Stomach smooth muscle (tissue), 2 donors: ENCODE measurements at regions not wholly inside any gene's neighbourhood (a gene's known extent, or its start where the extent isn't known, plus 50 kb on each side); places are given as distances from the start of the nearest gene placed in this dataset.

ENCODE experiments used
- H3K27ac ChIP-seq: one replicate; pipeline ENCODE4 v1.7.0; 2013; ENCODE audit warnings: mild to moderate bottlenecking, low read length, inconsistent platforms
- H3K27me3 ChIP-seq, 2 donors: one replicate each; pipeline ENCODE4 v1.7.0; 2013; ENCODE audit warnings: low read length in 2 of 2; ENCODE audit not compliant: insufficient read depth in 2 of 2, control insufficient read depth in 1 of 2
- H3K36me3 ChIP-seq, 2 donors: one replicate each; pipeline ENCODE4 v1.7.0; 2013; ENCODE audit warnings: low read length in 2 of 2; ENCODE audit not compliant: control insufficient read depth in 2 of 2, insufficient read depth in 2 of 2
- H3K4me1 ChIP-seq: one replicate; pipeline ENCODE4 v1.7.0; 2013; ENCODE audit warnings: low read length; ENCODE audit not compliant: control insufficient read depth, insufficient read depth
- H3K4me3 ChIP-seq, 2 donors: one replicate each; pipeline ENCODE4 v1.7.0; 2013; ENCODE audit warnings: low read length in 2 of 2
- H3K9ac ChIP-seq, 2 donors: one replicate each; pipeline ENCODE4 v1.7.0; 2013; ENCODE audit warnings: low read length in 2 of 2, mild to moderate bottlenecking in 1 of 2
- H3K9me3 ChIP-seq, 2 donors: one replicate each; pipeline ENCODE4 v1.7.0; 2013; ENCODE audit warnings: low read length in 2 of 2; ENCODE audit not compliant: control insufficient read depth in 2 of 2
- donor health status: healthy.
- donor health status: Pancreatic carcinoma.

DNA sequence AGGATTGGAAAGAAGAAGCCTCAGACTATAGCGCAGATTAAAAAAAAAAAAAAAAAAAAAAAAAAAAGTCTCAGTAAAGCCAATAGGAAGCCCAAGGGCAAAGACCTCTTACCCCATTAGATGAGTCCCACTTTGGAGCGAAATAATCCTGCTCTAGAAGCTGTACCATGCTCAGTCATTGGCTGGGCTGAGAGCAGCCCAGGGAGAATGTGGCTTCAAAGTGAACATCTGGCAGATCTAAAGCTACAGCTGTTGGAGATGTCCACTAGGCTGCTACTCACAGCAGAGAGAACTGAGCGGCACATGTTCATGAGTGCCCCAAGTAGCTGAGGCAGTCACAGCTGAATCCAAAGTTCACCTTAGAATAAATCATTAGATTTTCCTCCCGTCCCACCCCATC lies 560.9 kb downstream of the MED13L start:
- H3K4me3 ChIP-seq: no peak overlapping the region
- no peak overlapping the region for H3K27ac ChIP-seq
- no peaks in the 10 kb centered on the region for H3K27me3 ChIP-seq
- no peaks in the 10 kb centered on the region for H3K4me1 ChIP-seq
- no peaks in the 10 kb centered on the region for H3K9me3 ChIP-seq
- H3K36me3 ChIP-seq: no peaks in the 10 kb centered on the region
- H3K9ac ChIP-seq: no peak overlapping the region

DNA sequence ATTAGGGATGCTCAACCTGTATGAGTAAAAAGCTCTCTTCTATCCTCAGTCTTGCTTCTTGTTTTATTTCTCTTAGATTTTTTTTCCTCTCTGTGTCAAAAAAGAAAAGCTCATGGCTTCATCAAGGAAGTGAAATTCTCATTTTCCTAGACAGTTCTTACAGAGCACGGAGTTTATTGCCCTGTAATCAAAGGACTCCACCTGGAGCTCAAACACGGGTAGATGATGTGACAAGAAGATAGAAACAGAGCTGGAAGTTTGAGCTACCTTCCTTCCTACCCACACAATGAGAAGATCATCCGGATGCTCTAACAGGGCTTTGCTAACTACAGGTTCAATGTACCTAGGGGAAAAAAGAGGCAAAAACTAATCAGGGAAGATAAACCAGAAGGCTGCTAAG lies 564.8 kb downstream of the MED13L start:
- no peak overlapping the region for H3K27ac ChIP-seq
- H3K9ac ChIP-seq: no peak overlapping the region
- H3K27me3 ChIP-seq: no peaks in the 10 kb centered on the region
- no peaks in the 10 kb centered on the region for H3K36me3 ChIP-seq
- peaks cover 6% of the 10 kb centered on the region for H3K4me1 ChIP-seq
- no peak overlapping the region for H3K4me3 ChIP-seq
- no peaks in the 10 kb centered on the region for H3K9me3 ChIP-seq

GRCh38 chr12:115710104-115710564 lies 567.4 kb downstream of the MED13L start:
- H3K36me3 ChIP-seq: no peaks in the 10 kb centered on the region
- peaks cover 6% of the 10 kb centered on the region for H3K4me1 ChIP-seq
- no peak overlapping the region for H3K27ac ChIP-seq
- H3K9ac ChIP-seq: no peak overlapping the region
- no peaks in the 10 kb centered on the region for H3K9me3 ChIP-seq
- no peaks in the 10 kb centered on the region for H3K27me3 ChIP-seq
- no peak overlapping the region for H3K4me3 ChIP-seq

DNA sequence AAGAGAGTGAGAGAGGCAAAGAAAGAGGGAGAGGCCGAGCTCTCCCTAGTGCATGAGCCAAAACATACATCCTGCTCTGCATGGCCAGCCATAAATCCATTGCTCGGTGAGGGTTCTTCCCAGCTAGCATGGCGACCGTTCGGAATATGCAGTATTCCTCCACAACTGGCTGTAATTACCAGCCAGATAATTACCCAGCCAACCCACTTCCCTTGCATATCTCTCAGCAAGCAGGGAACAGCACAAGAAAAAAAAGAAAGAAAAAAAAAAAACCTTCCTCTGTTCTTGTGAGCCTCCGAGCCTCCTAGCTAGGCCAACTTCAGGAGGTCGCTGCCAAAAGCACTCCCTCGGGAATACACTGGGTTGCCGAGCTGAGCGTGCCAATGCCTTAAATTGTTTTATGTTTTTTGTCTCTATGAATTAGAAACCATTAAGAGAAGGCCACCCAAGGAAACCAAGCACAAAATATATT lies 567.9 kb downstream of the MED13L start:
- H3K27me3 ChIP-seq: no peaks in the 10 kb centered on the region
- peaks cover 6% of the 10 kb centered on the region for H3K4me1 ChIP-seq
- H3K9ac ChIP-seq: no peak overlapping the region
- H3K4me3 ChIP-seq: no peak overlapping the region
- H3K9me3 ChIP-seq: no peaks in the 10 kb centered on the region
- H3K36me3 ChIP-seq: no peaks in the 10 kb centered on the region
- no peak overlapping the region for H3K27ac ChIP-seq

DNA sequence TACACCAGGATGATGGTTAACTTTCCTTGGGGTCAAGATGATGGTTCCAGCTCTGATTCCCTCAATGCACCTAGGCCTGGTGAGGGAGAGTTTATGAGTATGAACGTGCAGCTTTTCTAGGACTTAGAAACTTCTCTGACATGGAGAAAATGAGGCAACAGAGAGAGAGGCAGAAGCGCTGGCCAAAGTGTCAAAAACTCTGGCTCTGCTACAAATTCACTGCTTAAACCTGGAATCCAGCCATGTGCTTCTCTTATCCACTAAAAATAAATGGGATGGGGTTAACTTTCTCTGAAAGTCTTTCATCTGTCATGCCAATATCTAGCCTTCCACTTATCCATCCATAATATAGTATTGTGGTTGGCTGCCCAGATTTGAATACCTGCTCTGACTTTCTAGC lies 568.7 kb downstream of the MED13L start:
- no peak overlapping the region for H3K4me3 ChIP-seq
- peaks cover 6% of the 10 kb centered on the region for H3K4me1 ChIP-seq
- H3K27me3 ChIP-seq: no peaks in the 10 kb centered on the region
- H3K9ac ChIP-seq: no peak overlapping the region
- H3K36me3 ChIP-seq: no peaks in the 10 kb centered on the region
- no peaks in the 10 kb centered on the region for H3K9me3 ChIP-seq
- no peak overlapping the region for H3K27ac ChIP-seq

DNA sequence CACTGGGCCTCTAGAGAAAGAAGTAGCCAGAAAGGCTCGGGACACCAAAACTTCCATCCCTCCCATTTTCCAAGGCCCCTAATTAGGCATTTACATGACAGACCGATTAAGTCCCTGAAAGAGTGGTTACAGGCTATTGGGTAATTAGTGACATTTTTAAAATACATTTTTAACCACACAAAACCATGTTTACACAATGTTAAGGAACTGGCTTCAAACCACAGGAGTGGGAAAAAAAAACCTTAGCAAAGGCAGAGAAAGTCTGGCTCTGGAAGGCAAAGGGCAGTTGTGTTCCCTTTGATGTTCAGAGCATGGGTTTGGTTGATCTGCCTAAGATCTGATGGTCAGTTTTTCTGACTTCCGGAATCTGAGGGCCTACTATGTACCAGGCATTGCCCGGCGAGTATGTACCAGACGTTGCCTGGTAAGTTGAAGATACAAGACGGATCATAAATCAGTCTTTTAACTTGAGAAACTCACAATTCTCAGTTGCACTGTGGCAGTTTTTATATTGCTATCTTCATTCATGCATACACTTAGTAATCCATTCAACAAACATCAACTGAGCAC lies 576.5 kb downstream of the MED13L start:
- Histone ChIP-seq H3K9ac (no peak overlapping the region), H3K36me3 (no peaks in the 10 kb centered on the region), H3K27ac (no peak overlapping the region), H3K4me1 (no peaks in the 10 kb centered on the region), H3K27me3 (peaks cover 0 to 11% of the 10 kb centered on the region in 2 donors), H3K4me3 (no peak overlapping the region), H3K9me3 (no peaks in the 10 kb centered on the region)

DNA sequence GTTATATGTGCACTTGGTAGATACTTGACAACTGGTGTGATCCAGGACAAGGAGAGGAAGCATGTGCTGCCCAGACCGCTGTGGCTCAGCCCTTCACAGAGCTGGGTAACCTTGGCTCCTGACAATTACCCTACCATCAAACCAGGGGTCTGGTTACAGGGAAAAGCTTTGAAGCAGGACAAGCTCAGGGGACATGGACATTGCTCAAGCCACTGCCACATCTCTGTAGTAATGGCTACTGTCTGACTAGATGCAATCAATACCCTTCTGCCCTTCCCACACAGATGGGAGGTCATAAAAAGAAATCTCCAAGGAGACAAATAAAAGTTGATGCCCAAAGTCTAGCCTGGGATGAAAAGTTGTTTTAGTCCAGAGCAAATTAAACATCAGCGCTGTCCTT lies 577.4 kb downstream of the MED13L start:
- H3K4me1 ChIP-seq: no peaks in the 10 kb centered on the region
- no peaks in the 10 kb centered on the region for H3K9me3 ChIP-seq
- H3K9ac ChIP-seq: no peak overlapping the region
- peaks cover 0 to 11% of the 10 kb centered on the region in 2 donors for H3K27me3 ChIP-seq
- no peaks in the 10 kb centered on the region for H3K36me3 ChIP-seq
- no peak overlapping the region for H3K4me3 ChIP-seq
- H3K27ac ChIP-seq: no peak overlapping the region

DNA sequence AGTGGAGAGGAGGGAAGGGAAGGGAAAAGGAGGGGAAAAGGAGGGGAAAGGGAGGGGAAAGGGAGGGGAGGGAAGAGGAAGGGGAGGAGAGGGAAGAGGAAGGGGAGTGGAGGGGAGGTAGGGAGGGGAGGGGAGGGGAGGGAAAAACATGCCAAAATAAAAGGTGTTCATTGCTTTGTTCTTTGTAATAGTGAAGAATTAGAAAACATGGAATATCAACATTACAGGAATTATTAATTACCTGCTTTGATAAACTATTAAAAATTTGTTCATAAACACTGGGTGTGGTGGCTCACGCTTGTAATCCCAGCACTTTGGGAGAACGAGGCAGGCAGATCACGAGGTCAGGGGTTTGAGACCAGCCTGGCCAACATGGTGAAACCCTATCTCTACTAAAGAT lies 579.2 kb downstream of the MED13L start:
- H3K27me3 ChIP-seq: peaks cover 0 to 9% of the 10 kb centered on the region in 2 donors
- no peak overlapping the region for H3K27ac ChIP-seq
- H3K36me3 ChIP-seq: no peaks in the 10 kb centered on the region
- H3K9ac ChIP-seq: no peak overlapping the region
- no peaks in the 10 kb centered on the region for H3K4me1 ChIP-seq
- no peaks in the 10 kb centered on the region for H3K9me3 ChIP-seq
- H3K4me3 ChIP-seq: no peak overlapping the region

DNA sequence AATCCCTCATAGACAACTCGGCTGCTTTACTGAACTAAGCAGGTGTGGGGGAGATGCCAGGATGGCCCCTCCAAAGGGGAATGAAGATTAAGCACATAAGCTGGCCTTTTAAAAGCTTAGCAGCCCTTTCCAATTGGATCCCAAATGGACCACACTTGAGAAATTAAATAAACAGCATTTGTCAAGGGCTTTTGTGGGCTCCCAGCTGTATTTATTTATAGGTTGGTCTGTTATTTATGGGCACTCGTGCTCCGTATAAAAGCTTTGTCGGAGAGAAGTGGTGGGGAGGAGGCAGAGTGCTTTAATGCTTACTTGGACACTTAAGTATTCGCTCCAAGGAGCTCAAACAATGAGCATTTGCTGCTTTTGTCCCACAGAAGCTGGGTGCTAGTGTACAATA lies 580.2 kb downstream of the MED13L start:
- Histone ChIP-seq H3K27me3 (peaks cover 0 to 9% of the 10 kb centered on the region in 2 donors), H3K4me1 (no peaks in the 10 kb centered on the region), H3K27ac (no peak overlapping the region), H3K36me3 (no peaks in the 10 kb centered on the region), H3K4me3 (no peak overlapping the region), H3K9ac (no peak overlapping the region), H3K9me3 (no peaks in the 10 kb centered on the region)

GRCh38 chr12:115694564-115694963 lies 582.9 kb downstream of the MED13L start:
- peaks cover 0 to 2% of the 10 kb centered on the region in 2 donors for H3K27me3 ChIP-seq
- H3K4me1 ChIP-seq: no peaks in the 10 kb centered on the region
- H3K27ac ChIP-seq: no peak overlapping the region
- no peaks in the 10 kb centered on the region for H3K9me3 ChIP-seq
- H3K4me3 ChIP-seq: no peak overlapping the region
- H3K36me3 ChIP-seq: no peaks in the 10 kb centered on the region
- H3K9ac ChIP-seq: no peak overlapping the region

DNA sequence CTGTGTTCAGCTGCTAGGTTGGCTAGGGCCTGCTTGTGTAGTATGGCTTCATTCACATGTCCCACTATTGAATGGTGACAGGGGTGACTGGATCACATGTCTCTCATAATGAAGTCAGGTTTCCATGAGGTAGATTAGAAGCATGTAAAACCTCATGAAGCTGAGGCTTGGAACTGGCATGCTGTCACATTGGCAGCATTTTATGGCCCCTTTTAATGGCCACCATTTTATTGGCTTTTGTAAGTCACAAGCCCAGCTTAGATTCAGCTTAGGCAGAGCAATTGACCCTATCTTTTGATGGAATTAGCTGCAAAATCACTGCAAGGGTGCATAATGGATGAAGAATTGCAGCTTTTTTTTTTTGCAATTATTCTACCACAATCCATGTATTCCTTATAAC lies 583.5 kb downstream of the MED13L start:
- Histone ChIP-seq H3K4me3 (no peak overlapping the region), H3K36me3 (no peaks in the 10 kb centered on the region), H3K9me3 (no peaks in the 10 kb centered on the region), H3K4me1 (no peaks in the 10 kb centered on the region), H3K27me3 (peaks cover 0 to 2% of the 10 kb centered on the region in 2 donors), H3K9ac (no peak overlapping the region), H3K27ac (no peak overlapping the region)
